HEK293 (cell line): ENCODE measurements at regions not wholly inside any gene's neighbourhood (a gene's known extent, or its start where the extent isn't known, plus 50 kb on each side); places are given as distances from the start of the nearest gene placed in this dataset.

Experiments used
- BCL11B ChIP-seq: fragments of 450-650 bp; formaldehyde crosslinking; IDR thresholded peaks from 2 replicates; pipeline ENCODE4 v1.5.1; 2016; ENCODE audit warnings: low read depth, missing biosample characterization, missing genetic modification characterization
- SETDB1 ChIP-seq: IDR thresholded peaks from one replicate; pipeline ENCODE4 v1.6.1; 2017; ENCODE audit warnings: mild to moderate bottlenecking, low read length, moderate library complexity, mixed read lengths; ENCODE audit not compliant: insufficient read length
- ZBTB1 ChIP-seq: fragments of 450-650 bp; formaldehyde crosslinking; IDR thresholded peaks from 2 replicates; pipeline ENCODE4 v1.5.1; 2016; ENCODE audit warnings: missing biosample characterization, missing genetic modification characterization
- ZBTB21 ChIP-seq: fragments of 450-650 bp; formaldehyde crosslinking; IDR thresholded peaks from 2 replicates; pipeline ENCODE4 v1.5.1; 2017; ENCODE audit warnings: missing biosample characterization, missing genetic modification characterization
- ZBTB7A ChIP-seq: fragments of 450-650 bp; formaldehyde crosslinking; IDR thresholded peaks from 2 replicates; pipeline ENCODE4 v1.5.1; 2016; ENCODE audit warnings: low read depth, missing biosample characterization, missing genetic modification characterization
- ZFHX2 ChIP-seq: fragments of 450-650 bp; formaldehyde crosslinking; conservative IDR thresholded peaks from 2 replicates; pipeline ENCODE4 v1.5.1; 2016; ENCODE audit warnings: missing biosample characterization, missing genetic modification characterization
- ZNF157 ChIP-seq: fragments of 450-650 bp; formaldehyde crosslinking; IDR thresholded peaks from 2 replicates; pipeline ENCODE4 v1.5.1; 2016; ENCODE audit warnings: missing biosample characterization, missing genetic modification characterization
- ZNF184 ChIP-seq: fragments of 450-650 bp; IDR thresholded peaks from 2 replicates; pipeline ENCODE4 v1.5.1; 2018; ENCODE audit warnings: missing biosample characterization, mild to moderate bottlenecking, missing genetic modification characterization
- ZNF19 ChIP-seq: fragments of 450-650 bp; formaldehyde crosslinking; IDR thresholded peaks from 2 replicates; pipeline ENCODE4; 2016; ENCODE audit warnings: missing biosample characterization, missing genetic modification characterization, low read depth
- ZNF223 ChIP-seq: fragments of 450-650 bp; formaldehyde crosslinking; IDR thresholded peaks from 2 replicates; pipeline ENCODE4 v1.5.1; 2016; ENCODE audit warnings: missing biosample characterization, missing genetic modification characterization
- ZNF350 ChIP-seq: fragments of 450-650 bp; formaldehyde crosslinking; IDR thresholded peaks from 2 replicates; pipeline ENCODE4 v1.5.0; 2017; ENCODE audit warnings: missing biosample characterization, mild to moderate bottlenecking, missing genetic modification characterization
- ZNF394 ChIP-seq: fragments of 450-650 bp; formaldehyde crosslinking; IDR thresholded peaks from 2 replicates; pipeline ENCODE4 v1.5.1; 2016; ENCODE audit warnings: missing biosample characterization, missing genetic modification characterization, mild to moderate bottlenecking, moderate library complexity, borderline replicate concordance
- ZNF621 ChIP-seq: fragments of 450-650 bp; formaldehyde crosslinking; IDR thresholded peaks from 2 replicates; pipeline ENCODE4 v1.5.1; 2017; ENCODE audit warnings: missing biosample characterization, missing genetic modification characterization
- ZNF658 ChIP-seq: fragments of 450-650 bp; formaldehyde crosslinking; IDR thresholded peaks from 2 replicates; pipeline ENCODE4; 2016; ENCODE audit warnings: missing biosample characterization, missing genetic modification characterization
- ZNF707 ChIP-seq: fragments of 450-650 bp; formaldehyde crosslinking; IDR thresholded peaks from 2 replicates; pipeline ENCODE4 v1.5.1; 2016; ENCODE audit warnings: missing biosample characterization, missing genetic modification characterization
- ZNF776 ChIP-seq: fragments of 450-650 bp; formaldehyde crosslinking; IDR thresholded peaks from 2 replicates; pipeline ENCODE4 v1.5.0; 2017; ENCODE audit warnings: missing biosample characterization, missing genetic modification characterization, borderline replicate concordance
- ZNF785 ChIP-seq: fragments of 450-650 bp; formaldehyde crosslinking; IDR thresholded peaks from 2 replicates; pipeline ENCODE4 v1.5.1; 2016; ENCODE audit warnings: missing biosample characterization, missing genetic modification characterization
- TF ChIP-seq, protein P1 (sequence below): fragments of 450-650 bp; formaldehyde crosslinking; IDR thresholded peaks from 2 replicates; pipeline ENCODE4 v1.5.1; 2016; ENCODE audit warnings: missing biosample characterization, missing genetic modification characterization
- TF ChIP-seq, protein P2 (sequence below): fragments of 450-650 bp; IDR thresholded peaks from 2 replicates; pipeline ENCODE4 v1.5.1; 2018; ENCODE audit warnings: missing biosample characterization, mild to moderate bottlenecking, missing genetic modification characterization
- TF ChIP-seq, protein P3 (sequence below): fragments of 450-650 bp; formaldehyde crosslinking; IDR thresholded peaks from 2 replicates; pipeline ENCODE4 v1.5.1; 2016; ENCODE audit warnings: missing biosample characterization, missing genetic modification characterization

DNA sequence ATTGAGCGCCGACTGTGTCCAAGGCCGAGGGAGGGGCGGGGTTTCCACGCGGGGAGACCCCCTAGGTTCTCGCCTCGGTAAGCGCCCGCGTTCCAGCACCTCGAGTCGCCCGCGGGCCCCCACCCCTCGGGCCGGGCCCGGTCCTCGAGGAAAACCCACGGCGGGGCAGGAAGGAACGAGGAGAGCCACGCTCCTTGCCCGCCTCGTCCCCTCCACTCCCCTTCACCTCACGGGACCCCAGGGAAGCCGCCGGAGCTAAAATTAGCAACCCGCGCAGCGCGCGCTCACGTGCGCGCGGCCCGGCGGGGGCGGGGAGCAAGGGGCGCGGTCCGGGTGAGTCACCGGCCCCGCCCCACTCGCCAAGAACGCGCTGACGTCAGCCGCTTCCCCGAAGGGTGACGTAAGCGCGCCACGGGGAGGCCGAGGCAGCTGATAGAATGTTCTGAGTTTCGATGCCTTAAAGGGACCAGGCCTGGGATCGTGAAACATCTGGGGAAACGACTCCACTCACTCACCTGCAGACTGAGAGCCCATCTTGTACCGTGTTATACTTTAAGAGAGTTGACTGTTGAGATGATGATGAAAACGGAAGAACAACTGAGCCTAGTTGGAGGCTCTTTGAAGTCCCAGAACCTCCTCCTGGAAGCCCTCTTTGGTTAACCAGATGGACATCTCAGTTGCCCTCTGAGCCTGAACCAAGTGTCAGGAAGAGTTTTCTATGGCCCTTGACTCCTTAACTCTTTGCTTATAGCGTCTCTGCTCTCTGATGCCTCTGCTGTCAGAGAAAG is 49.7 kb upstream of the ATF3 start (continued):
- TF ChIP-seq ZNF658 (tag by site-specific recombination), result no peak
- TF ChIP-seq, protein P1, sequence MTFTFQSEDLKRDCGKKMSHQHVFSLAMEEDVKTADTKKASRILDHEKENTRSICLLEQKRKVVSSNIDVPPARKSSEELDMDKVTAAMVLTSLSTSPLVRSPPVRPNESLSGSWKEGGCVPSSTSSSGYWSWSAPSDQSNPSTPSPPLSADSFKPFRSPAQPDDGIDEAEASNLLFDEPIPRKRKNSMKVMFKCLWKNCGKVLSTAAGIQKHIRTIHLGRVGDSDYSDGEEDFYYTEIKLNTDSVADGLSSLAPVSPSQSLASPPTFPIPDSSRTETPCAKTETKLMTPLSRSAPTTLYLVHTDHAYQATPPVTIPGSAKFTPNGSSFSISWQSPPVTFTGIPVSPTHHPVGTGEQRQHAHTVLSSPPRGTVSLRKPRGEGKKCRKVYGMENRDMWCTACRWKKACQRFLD (tag by site-specific recombination), result no peak
- TF ChIP-seq ZNF223 (tag by site-specific recombination), result no peak
- no peak for TF ChIP-seq SETDB1
- TF ChIP-seq ZNF785 (tag by site-specific recombination), result no peak
- peak; percentile 97 for TF ChIP-seq ZBTB21 (tag by site-specific recombination)
- TF ChIP-seq ZNF621 (tag by site-specific recombination), result no peak
- TF ChIP-seq, protein P2, sequence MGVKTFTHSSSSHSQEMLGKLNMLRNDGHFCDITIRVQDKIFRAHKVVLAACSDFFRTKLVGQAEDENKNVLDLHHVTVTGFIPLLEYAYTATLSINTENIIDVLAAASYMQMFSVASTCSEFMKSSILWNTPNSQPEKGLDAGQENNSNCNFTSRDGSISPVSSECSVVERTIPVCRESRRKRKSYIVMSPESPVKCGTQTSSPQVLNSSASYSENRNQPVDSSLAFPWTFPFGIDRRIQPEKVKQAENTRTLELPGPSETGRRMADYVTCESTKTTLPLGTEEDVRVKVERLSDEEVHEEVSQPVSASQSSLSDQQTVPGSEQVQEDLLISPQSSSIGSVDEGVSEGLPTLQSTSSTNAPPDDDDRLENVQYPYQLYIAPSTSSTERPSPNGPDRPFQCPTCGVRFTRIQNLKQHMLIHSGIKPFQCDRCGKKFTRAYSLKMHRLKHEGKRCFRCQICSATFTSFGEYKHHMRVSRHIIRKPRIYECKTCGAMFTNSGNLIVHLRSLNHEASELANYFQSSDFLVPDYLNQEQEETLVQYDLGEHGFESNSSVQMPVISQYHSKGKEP (tag by site-specific recombination), result peak; percentile 45; the same call in 1 of the 2 replicates
- TF ChIP-seq ZNF707, result no peak
- TF ChIP-seq ZNF184, result peak; percentile 43; the same call in 1 of the 2 replicates
- TF ChIP-seq, protein P3, sequence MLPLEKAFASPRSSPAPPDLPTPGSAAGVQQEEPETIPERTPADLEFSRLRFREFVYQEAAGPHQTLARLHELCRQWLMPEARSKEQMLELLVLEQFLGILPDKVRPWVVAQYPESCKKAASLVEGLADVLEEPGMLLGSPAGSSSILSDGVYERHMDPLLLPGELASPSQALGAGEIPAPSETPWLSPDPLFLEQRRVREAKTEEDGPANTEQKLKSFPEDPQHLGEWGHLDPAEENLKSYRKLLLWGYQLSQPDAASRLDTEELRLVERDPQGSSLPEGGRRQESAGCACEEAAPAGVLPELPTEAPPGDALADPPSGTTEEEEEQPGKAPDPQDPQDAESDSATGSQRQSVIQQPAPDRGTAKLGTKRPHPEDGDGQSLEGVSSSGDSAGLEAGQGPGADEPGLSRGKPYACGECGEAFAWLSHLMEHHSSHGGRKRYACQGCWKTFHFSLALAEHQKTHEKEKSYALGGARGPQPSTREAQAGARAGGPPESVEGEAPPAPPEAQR (tag by site-specific recombination), result peak; percentile 57; the same call in 1 of the 2 replicates
- no peak for TF ChIP-seq ZNF19 (tag by site-specific recombination)
- no peak for TF ChIP-seq ZNF776 (tag by site-specific recombination)
- no peak for TF ChIP-seq ZNF157 (tag by site-specific recombination)
- TF ChIP-seq ZNF394 (tag by site-specific recombination), result peak; percentile 24; the same call in 1 of the 2 replicates
- TF ChIP-seq BCL11B (tag by site-specific recombination), result no peak
- no peak for TF ChIP-seq ZBTB1 (tag by site-specific recombination)
- TF ChIP-seq ZBTB7A (tag by site-specific recombination), result no peak
- peak; percentile 84 for TF ChIP-seq ZFHX2 (tag by site-specific recombination)
- TF ChIP-seq ZNF350 (tag by site-specific recombination), result no peak
